SJCRH30 (cell line): ENCODE measurements at regions not wholly inside any gene's neighbourhood (a gene's known extent, or its start where the extent isn't known, plus 50 kb on each side); places are given as distances from the start of the nearest gene placed in this dataset.
"Not testable (repeated sequence)": the region's sequence is repeated elsewhere in the genome, so short reads cannot be mapped to it uniquely, and the experiment has no call there.

ENCODE experiments used
- DNase-seq, 2 experiments: peaks; one replicate each; pipeline ENCODE4 v3.0.0-alpha.2; 2015 to 2020
- H3K27ac ChIP-seq: fragments of 250-450 bp; sonication (Bioruptor Pico); 2 replicates; pipeline ENCODE4 v1.5.1; 2020; ENCODE audit warnings: mild to moderate bottlenecking, moderate library complexity
- H3K27me3 ChIP-seq: fragments of 250-450 bp; sonication (Bioruptor Pico); 2 replicates; pipeline ENCODE4 v1.5.1; 2020; ENCODE audit warnings: mild to moderate bottlenecking, moderate library complexity
- H3K36me3 ChIP-seq: fragments of 250-450 bp; sonication (Bioruptor Pico); 2 replicates; pipeline ENCODE4 v1.5.1; 2020; ENCODE audit warnings: mild to moderate bottlenecking, moderate library complexity
- H3K4me1 ChIP-seq: fragments of 250-450 bp; sonication (Bioruptor Pico); 2 replicates; pipeline ENCODE4 v1.5.1; 2020; ENCODE audit warnings: mild to moderate bottlenecking, moderate library complexity
- H3K4me3 ChIP-seq: fragments of 250-450 bp; sonication (Bioruptor Pico); 2 replicates; pipeline ENCODE4 v1.5.1; 2020; ENCODE audit warnings: mild to moderate bottlenecking, moderate library complexity
- H3K9me3 ChIP-seq: fragments of 250-450 bp; sonication (Bioruptor Pico); replicated peaks from 2 replicates; pipeline ENCODE4 v1.5.1; 2020; ENCODE audit warnings: mild to moderate bottlenecking, moderate library complexity

GRCh38 chr2:78145395-78145996 is 623.3 kb upstream of the LRRTM4 start:
- H3K9me3 ChIP-seq = no peaks in the 10 kb centered on the region
- H3K27me3 ChIP-seq = no peaks in the 10 kb centered on the region
- H3K27ac ChIP-seq = no peak overlapping the region
- H3K36me3 ChIP-seq = no peaks in the 10 kb centered on the region
- H3K4me3 ChIP-seq = no peak overlapping the region
- no peak for DNase-seq
- no peaks in the 10 kb centered on the region for H3K4me1 ChIP-seq

DNA sequence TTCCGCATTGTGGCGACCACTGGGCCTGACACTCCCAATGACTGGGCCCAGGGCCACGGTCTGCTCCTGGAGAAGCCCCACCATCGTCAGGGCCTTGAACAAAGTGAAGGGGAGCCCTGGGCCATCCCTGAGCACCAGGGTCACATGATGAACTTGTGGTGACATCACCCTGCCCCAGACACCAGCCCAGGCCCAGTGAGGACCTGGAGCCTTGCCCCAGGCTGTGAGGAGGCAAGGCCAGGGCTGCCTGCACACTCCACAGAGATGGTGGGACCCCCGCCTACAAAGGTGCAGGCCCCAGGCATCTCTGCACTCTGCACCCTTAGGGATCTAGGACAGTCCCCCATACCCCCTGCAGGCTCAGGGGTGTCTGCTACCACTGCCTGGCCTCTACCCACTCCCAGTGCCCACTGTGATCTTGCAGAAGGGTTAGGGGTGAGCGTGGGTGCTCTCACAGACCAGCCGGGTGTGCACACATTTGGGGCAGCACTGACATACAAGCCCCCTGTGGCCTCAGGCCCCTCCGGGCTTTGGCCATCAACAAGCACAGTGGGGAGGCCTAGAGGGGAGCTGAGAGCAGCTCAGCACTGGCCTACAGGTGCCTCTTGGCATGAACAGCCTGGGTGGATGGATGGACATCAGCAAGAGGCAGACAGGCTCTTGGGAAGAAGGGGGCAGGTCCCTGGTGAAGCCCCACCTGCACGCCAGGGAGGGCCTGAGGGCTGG is 624.0 kb upstream of the LRRTM4 start:
- Histone ChIP-seq H3K4me3 (no peak overlapping the region), H3K36me3 (no peaks in the 10 kb centered on the region), H3K27ac (no peak overlapping the region), H3K9me3 (no peaks in the 10 kb centered on the region), H3K4me1 (no peaks in the 10 kb centered on the region), H3K27me3 (no peaks in the 10 kb centered on the region)
- no peak for DNase-seq

GRCh38 chr2:78147466-78147865 is 625.3 kb upstream of the LRRTM4 start:
- DNase-seq = no peak
- Histone ChIP-seq H3K9me3 (no peaks in the 10 kb centered on the region), H3K4me1 (no peaks in the 10 kb centered on the region), H3K27me3 (no peaks in the 10 kb centered on the region), H3K27ac (no peak overlapping the region), H3K4me3 (no peak overlapping the region), H3K36me3 (no peaks in the 10 kb centered on the region)

DNA sequence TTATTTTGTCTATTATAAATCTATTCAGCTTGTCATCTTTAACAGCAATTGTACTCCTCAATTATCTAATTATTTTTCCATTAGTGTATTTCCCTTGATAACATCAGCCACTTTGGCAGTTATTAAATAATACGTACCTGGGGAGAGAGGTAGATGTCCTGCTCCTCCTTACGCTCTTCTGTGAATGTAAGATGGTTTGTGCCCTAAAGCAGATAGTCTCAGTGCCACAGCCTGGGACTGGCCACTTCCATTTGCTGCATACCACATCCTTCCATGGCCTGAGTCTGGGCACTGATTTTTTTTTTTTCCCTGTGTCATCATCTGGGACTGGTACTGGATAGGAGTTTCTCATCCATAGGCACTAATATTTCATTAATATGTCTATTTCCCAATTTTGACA is 632.4 kb upstream of the LRRTM4 start:
- H3K4me3 ChIP-seq = no peak overlapping the region
- no peaks in the 10 kb centered on the region for H3K36me3 ChIP-seq
- H3K27me3 ChIP-seq = peaks cover 5% of the 10 kb centered on the region; the same call in 1 of the 2 replicates
- no peaks in the 10 kb centered on the region for H3K9me3 ChIP-seq
- H3K27ac ChIP-seq = no peak overlapping the region
- DNase-seq = no peak
- H3K4me1 ChIP-seq = no peaks in the 10 kb centered on the region

GRCh38 chr2:78162202-78162601 is 640.0 kb upstream of the LRRTM4 start:
- H3K27ac ChIP-seq = no peak overlapping the region
- DNase-seq = no peak
- H3K9me3 ChIP-seq = no peaks in the 10 kb centered on the region
- H3K36me3 ChIP-seq = no peaks in the 10 kb centered on the region
- no peak overlapping the region for H3K4me3 ChIP-seq
- H3K27me3 ChIP-seq = peaks cover 5% of the 10 kb centered on the region; the same call in 1 of the 2 replicates
- no peaks in the 10 kb centered on the region for H3K4me1 ChIP-seq

GRCh38 chr2:78172157-78172556 is 650.0 kb upstream of the LRRTM4 start:
- not testable (repeated sequence) for H3K36me3 ChIP-seq, H3K27me3 ChIP-seq, H3K4me3 ChIP-seq, DNase-seq, H3K9me3 ChIP-seq, H3K4me1 ChIP-seq, H3K27ac ChIP-seq

GRCh38 chr2:78175645-78176044 is 653.5 kb upstream of the LRRTM4 start:
- H3K9me3 ChIP-seq = no peaks in the 10 kb centered on the region
- H3K36me3 ChIP-seq = no peaks in the 10 kb centered on the region
- no peak for DNase-seq
- no peak overlapping the region for H3K27ac ChIP-seq
- H3K27me3 ChIP-seq = no peaks in the 10 kb centered on the region
- no peaks in the 10 kb centered on the region for H3K4me1 ChIP-seq
- H3K4me3 ChIP-seq = no peak overlapping the region

- Histone ChIP-seq H3K4me3 (no peak overlapping the region), H3K4me1 (no peaks in the 10 kb centered on the region), H3K27me3 (0 out of 2 replicates have a peak, but pooled peaks cover 3% of the 10 kb centered on the region), H3K9me3 (no peaks in the 10 kb centered on the region), H3K36me3 (peaks cover 3% of the 10 kb centered on the region; the same call in 1 of the 2 replicates), H3K27ac (no peak overlapping the region)
- DNase-seq = no peak
Observed at GRCh38 chr2:78201064-78201575, 678.9 kb upstream of the LRRTM4 start.

DNA sequence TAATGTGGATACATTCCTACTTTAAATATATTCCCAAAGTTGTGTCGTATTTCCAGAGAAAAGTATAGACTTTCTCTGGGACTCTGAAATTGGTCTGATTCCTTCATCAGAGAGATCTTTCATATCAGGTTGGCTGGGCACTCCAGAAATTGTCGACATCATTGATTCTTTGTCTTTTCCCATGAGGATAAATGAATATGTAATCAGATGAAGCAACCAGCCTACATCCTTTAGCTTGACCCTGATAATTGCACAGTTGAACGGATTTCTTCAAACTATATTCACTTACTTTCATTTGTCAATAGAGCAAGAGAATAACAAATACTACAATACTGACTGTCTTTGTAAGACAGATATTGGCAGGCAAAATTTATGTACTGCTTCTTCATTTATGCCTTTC is 680.2 kb upstream of the LRRTM4 start:
- Histone ChIP-seq H3K27me3 (no peaks in the 10 kb centered on the region), H3K9me3 (no peaks in the 10 kb centered on the region), H3K36me3 (no peaks in the 10 kb centered on the region), H3K4me1 (no peaks in the 10 kb centered on the region), H3K27ac (no peak overlapping the region), H3K4me3 (no peak overlapping the region)
- DNase-seq = no peak

DNA sequence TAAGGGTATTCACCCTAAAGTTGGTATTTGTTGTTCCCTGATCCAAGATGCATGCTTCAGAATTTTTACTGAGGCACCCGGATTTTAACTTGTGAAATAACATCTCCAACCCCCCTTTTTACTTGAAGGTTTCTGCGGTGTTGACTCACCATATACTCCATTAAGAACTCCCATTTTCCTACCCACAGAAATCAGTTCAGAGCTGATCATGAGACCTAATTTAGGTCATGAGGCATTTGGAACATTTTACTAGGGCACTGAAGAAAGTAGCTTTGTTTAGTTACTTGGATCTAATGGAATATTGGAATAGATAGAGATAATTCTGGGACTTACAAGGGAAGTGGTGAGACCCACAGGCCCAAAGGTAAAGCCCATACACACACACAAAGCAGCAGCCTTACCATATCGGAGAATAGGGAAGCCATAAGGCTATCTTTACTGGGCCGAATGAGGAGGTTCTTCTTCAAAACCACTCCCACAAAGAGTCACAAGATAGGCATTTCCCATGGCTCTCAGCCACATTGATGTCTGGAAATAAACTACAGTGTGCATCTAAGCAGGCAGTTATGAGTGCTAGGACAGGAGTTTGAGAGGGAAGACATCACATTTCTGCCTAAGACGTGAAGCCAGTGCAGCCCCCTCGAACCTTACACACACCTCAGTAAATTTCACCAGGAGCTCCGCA is 681.0 kb upstream of the LRRTM4 start:
- Histone ChIP-seq H3K4me1 (no peaks in the 10 kb centered on the region), H3K36me3 (no peaks in the 10 kb centered on the region), H3K27ac (no peak overlapping the region), H3K9me3 (no peaks in the 10 kb centered on the region), H3K4me3 (no peak overlapping the region), H3K27me3 (no peaks in the 10 kb centered on the region)
- no peak for DNase-seq

- Histone ChIP-seq H3K4me1 (no peaks in the 10 kb centered on the region), H3K36me3 (no peaks in the 10 kb centered on the region), H3K9me3 (no peaks in the 10 kb centered on the region), H3K27ac (no peak overlapping the region), H3K4me3 (no peak overlapping the region), H3K27me3 (no peaks in the 10 kb centered on the region; the same call in 1 of the 2 replicates)
- peak in 1 of 2 experiments; percentile 5 for DNase-seq
Observed at GRCh38 chr2:78218066-78218465, 695.9 kb upstream of the LRRTM4 start.

DNA sequence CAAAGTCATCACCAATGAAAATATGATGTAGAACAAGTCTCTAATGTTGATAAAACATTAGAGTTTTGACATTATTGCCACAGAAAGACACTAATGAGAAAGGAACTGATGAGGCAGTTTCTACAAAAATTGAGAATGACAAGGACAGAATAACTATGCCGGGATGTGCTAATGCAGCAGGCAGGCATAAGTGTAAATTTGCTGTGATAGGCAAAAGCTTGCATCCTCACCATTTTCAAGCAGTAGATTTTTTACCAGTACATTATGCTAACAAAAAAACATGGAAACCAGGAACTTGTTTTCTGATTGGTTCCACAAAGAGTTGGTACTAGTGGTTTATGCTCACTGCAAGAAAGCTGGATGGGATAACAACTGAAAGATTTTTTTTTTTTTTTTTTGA is 715.5 kb upstream of the LRRTM4 start:
- H3K36me3 ChIP-seq = no peaks in the 10 kb centered on the region
- DNase-seq = no peak
- no peak overlapping the region for H3K4me3 ChIP-seq
- H3K9me3 ChIP-seq = no peaks in the 10 kb centered on the region
- H3K27ac ChIP-seq = no peak overlapping the region
- H3K27me3 ChIP-seq = no peaks in the 10 kb centered on the region
- H3K4me1 ChIP-seq = no peaks in the 10 kb centered on the region

- H3K27ac ChIP-seq = no peak overlapping the region
- H3K36me3 ChIP-seq = no peaks in the 10 kb centered on the region
- H3K4me1 ChIP-seq = no peaks in the 10 kb centered on the region
- H3K27me3 ChIP-seq = no peaks in the 10 kb centered on the region
- H3K9me3 ChIP-seq = no peaks in the 10 kb centered on the region
- DNase-seq = no peak
- no peak overlapping the region for H3K4me3 ChIP-seq
Observed at GRCh38 chr2:78245394-78246135, 723.4 kb upstream of the LRRTM4 start.

DNA sequence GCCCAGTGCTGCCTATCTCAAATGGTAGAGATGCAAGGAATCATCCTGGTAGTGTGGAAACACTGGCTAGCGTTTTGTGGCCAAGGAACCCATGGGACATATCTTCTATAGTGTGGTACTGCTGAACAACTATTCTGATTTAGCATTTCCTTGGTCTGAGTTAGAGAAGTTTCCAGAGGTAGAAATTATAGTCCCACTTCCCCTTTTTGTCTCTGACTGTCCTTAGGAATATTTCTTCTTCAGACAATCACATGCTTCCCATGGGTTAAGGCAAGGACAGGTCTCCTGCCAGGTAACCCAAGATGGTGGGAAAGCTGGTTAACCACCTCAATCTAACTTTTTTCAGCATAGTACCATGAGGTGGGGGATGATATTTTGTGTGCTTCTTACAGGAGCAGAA is 729.5 kb upstream of the LRRTM4 start:
- no peaks in the 10 kb centered on the region for H3K9me3 ChIP-seq
- H3K4me1 ChIP-seq = no peaks in the 10 kb centered on the region
- no peak overlapping the region for H3K4me3 ChIP-seq
- no peaks in the 10 kb centered on the region for H3K36me3 ChIP-seq
- 0 out of 2 replicates have a peak, but pooled peaks cover 3% of the 10 kb centered on the region for H3K27me3 ChIP-seq
- DNase-seq = no peak
- H3K27ac ChIP-seq = no peak overlapping the region

DNA sequence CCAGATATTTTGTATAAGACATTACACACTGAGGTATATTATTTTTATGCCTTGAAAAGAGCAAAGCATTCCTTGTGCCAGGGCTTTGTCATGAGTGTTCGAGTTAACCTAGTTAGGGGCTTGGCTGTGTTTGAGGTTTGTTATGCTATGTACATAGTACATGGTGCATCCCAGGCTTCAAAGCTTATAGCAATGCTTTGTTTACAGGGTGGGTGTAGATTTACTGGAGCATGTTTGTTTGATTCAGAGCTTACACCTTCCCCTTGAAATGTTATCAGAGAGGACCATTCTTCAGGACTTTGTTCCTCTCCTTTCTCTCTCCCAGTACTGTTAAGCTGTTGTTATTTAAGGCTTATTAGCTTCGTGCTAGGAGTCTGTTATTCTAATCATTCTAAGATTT is 738.7 kb upstream of the LRRTM4 start:
- Histone ChIP-seq H3K4me1 (no peaks in the 10 kb centered on the region), H3K27me3 (peaks cover 4% of the 10 kb centered on the region)

More for the DNA sequence above, 738.7 kb upstream of the LRRTM4 start:
- Histone ChIP-seq H3K9me3 (no peaks in the 10 kb centered on the region), H3K27ac (no peak overlapping the region), H3K36me3 (no peaks in the 10 kb centered on the region), H3K4me3 (no peak overlapping the region)
- no peak for DNase-seq
